Activated CD4-positive, alpha-beta T cell treated with anti-CD3 and anti-CD28 coated beads, Interleukin-2, Interleukin-4, amounts not matched to agents 100 ng/mL and 50 ng/mL, durations not matched to agents 16 hours and 8 hours (primary cell): ENCODE measurements at regions not wholly inside any gene's neighbourhood (a gene's known extent, or its start where the extent isn't known, plus 50 kb on each side); places are given as distances from the start of the nearest gene placed in this dataset.

Experiments used
- DNase-seq: peaks from one replicate; pipeline ENCODE4 v3.0.0-alpha.2; 2020; ENCODE audit warnings: low spot score

DNA sequence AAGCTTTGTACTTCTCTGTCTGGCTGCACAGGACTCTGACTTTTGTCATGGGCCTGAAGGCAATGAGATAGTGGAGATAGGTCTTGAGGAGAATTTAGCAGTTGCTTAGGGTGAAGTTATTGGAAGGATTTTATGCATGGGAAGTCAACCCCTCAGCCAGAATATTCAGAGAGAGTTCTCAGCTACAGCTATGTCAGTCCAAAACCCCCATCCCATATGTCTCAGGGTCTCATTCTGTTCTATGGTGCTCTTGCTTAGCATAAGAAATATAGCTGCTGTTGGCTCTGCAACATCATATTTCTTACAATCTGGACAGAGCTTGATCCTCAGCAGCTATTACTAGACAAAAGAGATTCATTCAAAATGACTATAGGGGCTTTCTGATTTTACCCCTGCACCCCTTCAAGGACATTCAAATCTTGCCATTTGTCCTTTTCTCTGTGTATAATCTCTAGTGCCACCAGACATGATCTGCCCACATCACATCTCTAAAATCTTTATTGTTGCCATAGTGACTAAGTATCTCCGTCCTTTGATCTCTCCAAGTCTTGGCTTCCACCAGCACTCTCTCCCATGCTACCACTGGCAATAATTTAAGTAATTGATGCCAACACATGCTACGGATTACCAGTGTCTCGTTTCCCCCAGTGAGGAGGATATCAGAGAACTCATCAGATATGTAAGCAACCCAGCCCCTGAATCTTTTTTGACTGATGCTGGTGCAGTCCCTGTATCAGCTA is 327.1 kb upstream of the ISX start:
- no peak for DNase-seq

DNA sequence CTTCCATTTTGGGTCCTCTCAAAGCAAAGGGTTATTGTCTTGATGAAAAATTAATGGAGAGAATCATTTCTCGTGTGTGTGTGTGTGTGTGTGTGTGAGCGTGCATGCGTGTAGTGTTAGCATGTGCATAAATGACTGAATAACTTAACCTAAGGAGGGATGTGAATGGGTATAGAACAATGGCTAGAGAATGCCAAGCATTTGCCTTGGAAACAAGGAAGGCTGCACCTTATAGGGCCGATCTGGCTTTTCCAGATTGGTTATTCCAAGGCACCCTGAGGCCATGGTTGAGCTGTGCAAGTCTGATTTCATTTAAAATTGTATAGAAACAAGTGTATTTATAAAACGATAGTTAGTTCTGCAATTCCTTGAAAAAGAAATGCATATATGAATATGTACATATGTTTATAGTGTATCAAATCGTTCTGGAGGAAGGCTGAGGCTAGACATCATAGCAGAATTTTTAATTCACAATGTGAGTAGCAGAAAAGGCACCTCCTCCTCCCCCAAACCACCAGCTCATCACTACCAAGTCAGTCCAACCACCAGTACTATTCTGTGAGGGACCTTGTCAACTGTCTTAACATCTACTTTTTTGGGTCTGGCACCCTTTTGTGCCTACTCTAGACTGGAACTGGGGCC is 322.7 kb upstream of the ISX start:
- no peak for DNase-seq

- no peak for DNase-seq
Measured at GRCh38 chr22:34760276-34761008, 305.5 kb upstream of the ISX start.

- DNase-seq = no peak
Measured at GRCh38 chr22:34761111-34761510, 304.8 kb upstream of the ISX start.

GRCh38 chr22:34763496-34763895 is 302.5 kb upstream of the ISX start:
- DNase-seq = no peak

DNA sequence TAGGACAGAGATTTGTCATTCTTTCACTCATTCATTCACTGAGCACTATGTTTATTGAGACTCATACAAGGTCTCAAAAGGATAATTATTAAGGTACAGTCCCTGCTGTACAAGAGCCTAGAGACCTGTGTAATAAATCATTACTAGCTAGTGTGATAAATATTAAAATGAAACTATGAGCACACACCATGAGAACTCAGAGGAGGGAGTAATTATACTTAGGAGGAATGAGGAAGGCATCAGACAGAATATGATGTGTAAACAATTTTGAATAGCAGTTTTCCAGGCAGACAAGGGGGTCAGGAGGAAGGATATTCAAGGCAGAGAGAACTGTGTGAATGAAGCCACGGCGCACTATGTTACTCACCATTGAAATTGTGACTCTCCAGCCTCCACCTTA is 300.8 kb upstream of the ISX start:
- DNase-seq = no peak

DNA sequence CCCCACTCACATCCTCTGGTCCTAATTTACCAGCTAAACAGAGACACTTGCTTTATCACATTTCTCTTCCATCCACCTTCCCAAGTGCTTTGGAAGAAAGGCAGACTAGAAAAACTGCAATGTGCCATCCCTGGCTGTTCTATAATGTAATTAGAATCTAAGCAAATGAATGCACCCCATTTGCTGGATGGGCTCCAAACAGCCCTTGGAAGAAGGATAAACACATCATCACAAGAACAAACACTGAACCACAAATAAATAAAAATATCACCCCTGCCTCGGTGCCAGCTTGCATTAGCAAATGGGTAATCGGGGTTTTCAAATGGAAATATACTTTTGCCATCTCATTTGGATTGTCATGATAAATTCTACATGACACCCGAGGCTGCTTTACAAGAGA is 296.6 kb upstream of the ISX start:
- no peak for DNase-seq

DNA sequence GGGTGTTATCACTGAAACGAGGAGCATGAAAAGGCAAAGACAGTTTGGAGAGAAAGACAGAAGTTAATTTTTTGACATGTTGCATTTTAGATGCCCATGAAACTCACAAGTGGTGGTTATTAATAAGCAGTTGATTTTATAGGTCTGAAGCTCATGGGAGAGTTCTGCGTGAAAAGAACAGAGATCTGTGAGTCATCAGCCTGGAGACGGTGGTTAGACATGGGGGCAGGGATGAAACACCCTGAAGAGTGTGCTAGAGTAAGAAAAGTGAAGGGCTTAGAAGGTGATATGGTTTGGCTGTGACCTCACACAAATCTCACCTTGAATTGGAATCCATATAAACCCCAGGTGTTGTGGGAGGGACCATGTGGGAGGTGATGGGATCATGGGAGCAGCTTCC is 289.1 kb upstream of the ISX start:
- DNase-seq = no peak

DNA sequence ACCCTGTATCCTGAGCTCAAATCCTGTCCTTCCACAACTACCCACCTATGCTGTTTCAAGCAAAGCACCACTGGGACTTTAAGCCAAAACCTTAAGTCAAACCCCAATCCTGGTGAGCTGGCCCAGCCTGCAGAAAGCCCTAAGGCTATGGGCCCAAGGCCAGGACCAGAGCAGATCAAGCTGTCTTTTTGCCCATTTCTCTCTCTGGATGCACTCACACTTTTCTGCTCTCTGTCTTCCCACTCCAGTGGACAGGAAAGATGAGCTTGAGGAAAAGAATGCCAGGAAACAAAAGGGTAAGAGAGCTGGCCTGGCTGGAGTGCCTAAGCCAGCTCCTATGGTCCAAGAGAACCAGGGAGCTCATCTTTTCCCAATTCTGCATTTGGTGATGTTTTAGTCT is 284.3 kb upstream of the ISX start:
- no peak for DNase-seq

DNA sequence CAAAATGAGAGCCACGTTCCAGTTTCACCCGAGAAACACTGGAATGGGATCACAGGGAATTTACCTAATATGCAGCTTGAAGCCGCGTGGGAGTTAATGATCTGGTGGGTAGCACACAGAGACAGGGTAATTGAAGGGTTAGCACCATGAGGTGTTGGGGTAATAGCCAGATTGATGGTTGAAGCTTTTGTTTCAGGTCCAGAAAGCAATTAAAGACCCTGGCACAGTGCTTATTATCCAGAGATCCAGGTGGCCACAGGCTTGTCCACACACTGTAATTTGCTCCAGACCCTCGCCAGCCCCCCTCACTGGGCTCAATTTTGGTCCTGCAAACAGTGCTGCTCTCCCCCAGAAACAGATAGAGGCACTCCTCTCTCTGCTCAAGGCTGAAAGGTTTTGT is 282.5 kb upstream of the ISX start:
- DNase-seq = no peak

GRCh38 chr22:34784056-34784455 is 281.9 kb upstream of the ISX start:
- DNase-seq = no peak

DNA sequence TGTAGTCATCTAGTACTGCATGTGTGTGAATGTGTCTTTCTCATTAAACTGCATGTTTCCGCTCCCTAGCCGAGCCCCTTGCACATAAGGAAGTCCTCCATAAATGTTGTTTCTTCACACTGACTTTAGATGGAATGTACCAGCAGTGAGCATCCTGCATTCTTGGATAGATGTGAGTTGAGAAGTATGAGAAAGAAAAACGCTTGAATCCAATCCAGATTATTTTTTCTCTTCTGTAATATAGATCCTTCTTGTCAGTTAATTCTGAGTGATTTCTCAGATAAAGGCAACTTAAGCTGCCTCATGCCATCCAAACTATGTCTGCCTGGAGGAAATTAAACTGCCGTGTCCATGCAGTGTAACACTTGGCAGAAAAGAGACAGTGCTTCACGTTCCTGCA is 268.1 kb upstream of the ISX start:
- DNase-seq = no peak

- DNase-seq = no peak
Measured at GRCh38 chr22:34798605-34799004, 267.4 kb upstream of the ISX start.

- no peak for DNase-seq
Measured at GRCh38 chr22:34800260-34800980, 265.5 kb upstream of the ISX start.

- no peak for DNase-seq
Measured at GRCh38 chr22:34801221-34801620, 264.7 kb upstream of the ISX start.

DNA sequence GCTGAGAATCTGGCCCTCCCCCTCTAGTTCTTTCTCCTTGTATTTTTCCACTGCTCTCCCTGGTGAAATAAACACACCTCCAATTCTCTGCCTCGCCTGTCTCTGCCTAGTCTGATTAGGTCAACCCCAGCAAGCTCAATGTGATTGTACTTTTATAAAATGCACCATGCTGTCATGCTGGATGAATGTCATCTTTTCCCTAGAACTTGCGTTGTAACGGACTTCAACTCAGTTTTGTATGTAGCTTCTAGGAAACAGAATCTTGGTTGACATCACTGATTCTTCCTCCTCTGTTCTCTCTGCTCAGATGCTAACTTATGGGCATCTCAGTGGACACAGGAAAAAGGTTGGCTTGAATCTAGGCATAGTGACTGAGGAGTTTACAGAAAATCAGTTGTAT is 261.9 kb upstream of the ISX start:
- DNase-seq = no peak

DNA sequence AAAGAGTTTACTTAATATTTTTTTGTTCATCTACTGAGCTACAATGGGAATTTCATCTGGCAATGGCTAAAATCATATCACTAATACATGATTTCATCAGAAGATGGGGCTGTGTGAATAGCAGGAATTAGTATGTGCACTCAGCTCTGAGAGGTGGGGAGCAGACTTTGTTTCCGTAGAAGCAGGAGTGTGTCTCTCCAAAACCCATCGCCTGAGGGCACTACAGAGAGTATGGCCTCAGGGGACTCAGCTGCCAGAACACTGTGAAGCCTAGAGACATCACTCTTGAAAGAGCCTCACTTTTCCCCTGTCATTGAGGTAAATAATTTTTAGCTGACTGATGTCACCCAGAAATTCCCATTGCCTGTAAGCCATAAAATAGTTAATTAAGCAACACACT is 261.4 kb upstream of the ISX start:
- no peak for DNase-seq

DNA sequence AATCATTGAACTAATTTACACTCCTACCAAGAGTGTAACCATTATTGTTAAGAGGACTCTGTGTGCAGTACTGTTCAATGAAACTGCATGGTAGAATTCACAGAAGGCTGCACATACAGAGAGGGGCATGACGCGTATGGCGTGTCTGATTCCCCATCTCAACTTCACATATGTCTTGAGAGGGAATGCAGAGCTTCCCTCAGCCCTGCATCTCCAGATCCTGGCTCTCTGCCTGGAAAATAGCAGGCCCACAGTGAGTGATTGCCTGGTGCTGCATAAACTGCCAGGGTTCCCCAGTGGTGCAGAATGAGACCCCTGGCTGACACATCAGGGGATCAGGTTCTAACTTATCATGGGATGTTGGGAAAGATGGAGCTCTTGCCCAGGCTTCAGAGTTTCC is 260.2 kb upstream of the ISX start:
- no peak for DNase-seq

- DNase-seq = no peak
Measured at GRCh38 chr22:34808618-34809017, 257.3 kb upstream of the ISX start.

DNA sequence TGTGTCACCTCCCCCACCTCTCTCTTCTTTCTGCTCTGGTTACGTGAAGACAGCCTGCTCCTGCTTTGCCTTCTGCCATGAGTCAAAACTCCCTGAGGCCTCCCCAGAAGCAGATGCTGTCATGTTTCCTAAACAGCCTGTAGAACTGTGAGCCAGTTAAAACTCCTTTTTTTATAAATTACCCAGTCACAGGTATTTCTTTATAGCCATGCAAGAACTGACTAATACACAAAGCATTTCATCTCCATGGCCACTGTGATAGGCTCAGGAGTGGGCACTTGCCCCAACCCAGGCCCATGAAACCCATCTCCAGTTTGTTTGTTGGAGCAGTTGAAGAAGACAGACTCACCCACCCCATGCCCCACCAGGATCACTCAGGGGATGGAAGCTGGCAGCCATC is 253.3 kb upstream of the ISX start:
- DNase-seq = no peak

GRCh38 chr22:34814260-34815025 is 251.5 kb upstream of the ISX start:
- no peak for DNase-seq

DNA sequence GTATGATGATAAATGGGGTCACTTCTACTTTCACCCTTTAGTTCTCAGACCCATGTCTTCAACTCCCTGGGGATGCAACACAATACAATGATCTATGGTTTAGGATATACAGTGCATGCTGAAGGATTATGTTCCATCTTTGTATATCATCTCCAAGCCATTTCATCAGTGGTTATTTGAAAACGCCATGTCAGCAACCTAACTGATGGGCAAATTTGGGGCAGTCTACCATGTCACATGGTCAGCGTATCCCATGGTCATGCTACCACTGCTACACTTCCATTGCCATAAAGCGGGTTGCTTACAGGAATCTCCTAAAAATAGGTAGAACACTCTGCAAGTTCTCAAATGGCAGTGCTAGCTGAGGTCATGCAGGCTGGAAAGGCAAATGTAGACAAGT is 236.5 kb upstream of the ISX start:
- DNase-seq = no peak
